ENCODE measurements at regions not wholly inside any gene's neighbourhood (a gene's known extent, or its start where the extent isn't known, plus 50 kb on each side); places are given as distances from the start of the nearest gene placed in this dataset.

GRCh38 chr1:166692346-166692745 lies 146.9 kb upstream of the POGK start:
- no peak overlapping the region for H3K4me2 ChIP-seq (ENCODE audit: insufficient read depth, insufficient read length, low read length)
- no peak overlapping the region for H3K23ac ChIP-seq (ENCODE audit: insufficient read length, low read depth, low read length)
- no peak overlapping the region for H3K18ac ChIP-seq (ENCODE audit: insufficient read length, low read depth, low read length)
- Mint-ChIP-seq H3K36me3 (ENCODE audit: insufficient read depth in 1 of 3, low read depth in 3 of 3) (no peaks in the 10 kb centered on the region; a peak in 1 of 7 replicates), H3K27ac (no peak overlapping the region), H3K9me3 (no peaks in the 10 kb centered on the region), H3K4me3 (no peak overlapping the region), H3K27me3 (ENCODE audit: low read depth) (no peaks in the 10 kb centered on the region), H3K4me1 (peaks cover 4% of the 10 kb centered on the region in 2 experiments)
- no peak overlapping the region for H3K27ac ChIP-seq (ENCODE audit: insufficient read length, low read depth, low read length)
- no peak overlapping the region for H2BK15ac ChIP-seq (ENCODE audit: low read depth, low read length)
- no peak overlapping the region for H3K9ac ChIP-seq (ENCODE audit: extremely low read depth, insufficient read length, low read length)
- H4K5ac ChIP-seq (ENCODE audit: insufficient read length, low read depth, low read length): no peak overlapping the region
- H2AK5ac ChIP-seq (ENCODE audit: insufficient read length, low read length): no peak overlapping the region
- H2BK12ac ChIP-seq (ENCODE audit: insufficient read length, low read depth, low read length): no peak overlapping the region
- H3K79me1 ChIP-seq (ENCODE audit: insufficient read depth, low read depth, low read length, poor library complexity, severe bottlenecking): no peaks in the 10 kb centered on the region
- no peak for TF ChIP-seq CTCF (conservative IDR thresholded peaks at IDR 0.05)
- no peak overlapping the region for H3K56ac ChIP-seq (ENCODE audit: insufficient read length, low read depth, low read length)
- no peak overlapping the region for H2BK5ac ChIP-seq (ENCODE audit: insufficient read length, low read length)
- no peaks in the 10 kb centered on the region for H3K27me3 ChIP-seq (ENCODE audit: insufficient read depth, low read length)
- no CpG with 5 or more reads among the region's 2 CpGs for WGBS (ENCODE audit: extremely low coverage, insufficient read length, low lambda C conversion rate)
- H3K14ac ChIP-seq (ENCODE audit: insufficient read depth, low read length): no peak overlapping the region
- no peaks in the 10 kb centered on the region for H3K79me2 ChIP-seq (ENCODE audit: insufficient read depth, low read length)
- H4K8ac ChIP-seq (replicated peaks; ENCODE audit: insufficient read length, low read depth, low read length): no peak overlapping the region
- H3K23me2 ChIP-seq (ENCODE audit: insufficient read length, low read depth, low read length, poor library complexity, severe bottlenecking): no peaks in the 10 kb centered on the region
- no peak overlapping the region for H2BK120ac ChIP-seq (ENCODE audit: low read depth, low read length, poor library complexity, severe bottlenecking)
- DNase-seq: no peak
- no peaks in the 10 kb centered on the region for H3K4me1 ChIP-seq (ENCODE audit: insufficient read depth, low read length)
- no peak overlapping the region for H3T11ph ChIP-seq (ENCODE audit: low read length)
- no peaks in the 10 kb centered on the region for H4K20me1 ChIP-seq (ENCODE audit: control insufficient read depth, insufficient read depth, insufficient read length)
- H3K9me3 ChIP-seq (ENCODE audit: control insufficient read depth, low read depth, low read length): no peaks in the 10 kb centered on the region
- no peak overlapping the region for H2BK20ac ChIP-seq (ENCODE audit: low read depth, low read length, poor library complexity, severe bottlenecking)
- H2AFZ ChIP-seq (ENCODE audit: low read length): no peak overlapping the region
- no peak overlapping the region for H4K91ac ChIP-seq (ENCODE audit: insufficient read length, low read depth, low read length)
- no peak overlapping the region for H3K4ac ChIP-seq (ENCODE audit: low read depth, low read length)

Data from H9 (cell line).